ENCODE measurements at regions not wholly inside any gene's neighbourhood (a gene's known extent, or its start where the extent isn't known, plus 50 kb on each side); places are given as distances from the start of the nearest gene placed in this dataset.

DNA sequence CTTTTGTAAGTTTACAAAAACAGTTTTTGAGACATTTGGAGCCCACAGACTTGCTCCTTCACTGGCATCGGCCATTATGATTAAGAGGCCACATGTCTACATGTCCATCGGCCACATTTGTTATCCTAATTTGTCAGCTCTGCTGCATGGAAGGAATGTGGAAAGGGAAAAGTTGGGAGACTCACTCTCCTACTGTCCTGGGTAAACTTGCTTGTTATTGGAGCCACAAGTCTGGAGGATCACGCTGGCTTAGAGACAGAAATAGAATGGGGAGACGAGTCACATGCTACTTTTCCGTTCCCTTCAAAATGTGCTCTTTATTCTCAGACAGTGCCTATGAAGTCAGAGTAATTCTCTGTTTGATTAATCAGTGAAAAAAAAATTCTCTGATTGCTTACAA is 741.2 kb upstream of the PCDH9 start:
- TF ChIP-seq POLR2A (IDR thresholded peaks at IDR 0.05) = no peak
- TF ChIP-seq, protein P1, sequence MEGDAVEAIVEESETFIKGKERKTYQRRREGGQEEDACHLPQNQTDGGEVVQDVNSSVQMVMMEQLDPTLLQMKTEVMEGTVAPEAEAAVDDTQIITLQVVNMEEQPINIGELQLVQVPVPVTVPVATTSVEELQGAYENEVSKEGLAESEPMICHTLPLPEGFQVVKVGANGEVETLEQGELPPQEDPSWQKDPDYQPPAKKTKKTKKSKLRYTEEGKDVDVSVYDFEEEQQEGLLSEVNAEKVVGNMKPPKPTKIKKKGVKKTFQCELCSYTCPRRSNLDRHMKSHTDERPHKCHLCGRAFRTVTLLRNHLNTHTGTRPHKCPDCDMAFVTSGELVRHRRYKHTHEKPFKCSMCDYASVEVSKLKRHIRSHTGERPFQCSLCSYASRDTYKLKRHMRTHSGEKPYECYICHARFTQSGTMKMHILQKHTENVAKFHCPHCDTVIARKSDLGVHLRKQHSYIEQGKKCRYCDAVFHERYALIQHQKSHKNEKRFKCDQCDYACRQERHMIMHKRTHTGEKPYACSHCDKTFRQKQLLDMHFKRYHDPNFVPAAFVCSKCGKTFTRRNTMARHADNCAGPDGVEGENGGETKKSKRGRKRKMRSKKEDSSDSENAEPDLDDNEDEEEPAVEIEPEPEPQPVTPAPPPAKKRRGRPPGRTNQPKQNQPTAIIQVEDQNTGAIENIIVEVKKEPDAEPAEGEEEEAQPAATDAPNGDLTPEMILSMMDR (IDR thresholded peaks at IDR 0.05) = no peak

All from heart left ventricle (tissue), 13 donors.